ENCODE measurements at regions not wholly inside any gene's neighbourhood (a gene's known extent, or its start where the extent isn't known, plus 50 kb on each side); places are given as distances from the start of the nearest gene placed in this dataset.

- no peak for TF ChIP-seq CTCF (IDR thresholded peaks at IDR 0.05)
- ATAC-seq = no peak
- Mint-ChIP-seq H3K27me3 (ENCODE audit: low read depth in 2 of 2) (no peaks in the 10 kb centered on the region), H3K27ac (no peak overlapping the region), H3K9me3 (peaks cover 0 to 2% of the 10 kb centered on the region in 2 donors), H3K4me1 (no peaks in the 10 kb centered on the region), H3K4me3 (no peak overlapping the region), H3K36me3 (no peaks in the 10 kb centered on the region)
- Histone ChIP-seq H3K4me1 (ENCODE audit: control insufficient read depth, insufficient read depth, low read length) (no peaks in the 10 kb centered on the region), H3K27ac (ENCODE audit: low read length) (no peak overlapping the region), H3K27me3 (ENCODE audit: control insufficient read depth, insufficient read depth, low read length) (no peaks in the 10 kb centered on the region), H3K36me3 (ENCODE audit: control insufficient read depth, insufficient read depth, low read length) (no peaks in the 10 kb centered on the region), H3K4me3 (ENCODE audit: low read length) (no peak overlapping the region), H3K9me3 (ENCODE audit: control insufficient read depth, insufficient read depth, low read length) (no peaks in the 10 kb centered on the region)
- intact Hi-C loops (cut with micrococcal nuclease) = no loop called here
- 77% methylated on average over 2 of the region's 2 CpGs for WGBS (ENCODE audit: insufficient coverage)
- no peak for DNase-seq
Measured at GRCh38 chr5:164187785-164188184, 682.4 kb downstream of the MAT2B start.

- H3K4me1 ChIP-seq (ENCODE audit: control insufficient read depth, insufficient read depth, low read length) = no peaks in the 10 kb centered on the region
- H3K27ac ChIP-seq (ENCODE audit: low read length) = no peak overlapping the region
- ATAC-seq (no peak), DNase-seq (no peak)
- H3K27me3 ChIP-seq (ENCODE audit: control insufficient read depth, insufficient read depth, low read length) = no peaks in the 10 kb centered on the region
- Mint-ChIP-seq H3K27me3 (ENCODE audit: low read depth in 2 of 2) (no peaks in the 10 kb centered on the region), H3K4me1 (no peaks in the 10 kb centered on the region), H3K4me3 (no peak overlapping the region), H3K36me3 (no peaks in the 10 kb centered on the region), H3K9me3 (peaks cover 2 to 3% of the 10 kb centered on the region in 2 donors), H3K27ac (no peak overlapping the region)
- H3K36me3 ChIP-seq (ENCODE audit: control insufficient read depth, insufficient read depth, low read length) = no peaks in the 10 kb centered on the region
- intact Hi-C loops (cut with micrococcal nuclease) = no loop called here
- no peak for TF ChIP-seq CTCF (IDR thresholded peaks at IDR 0.05)
- WGBS (ENCODE audit: insufficient coverage) = 86% methylated on average over 4 of the region's 4 CpGs
- no peak overlapping the region for H3K4me3 ChIP-seq (ENCODE audit: low read length)
- H3K9me3 ChIP-seq (ENCODE audit: control insufficient read depth, insufficient read depth, low read length) = no peaks in the 10 kb centered on the region
Measured at GRCh38 chr5:164188733-164189148, 683.3 kb downstream of the MAT2B start.

- no peaks in the 10 kb centered on the region for H3K36me3 Mint-ChIP-seq
- no peaks in the 10 kb centered on the region for H3K4me1 ChIP-seq (ENCODE audit: control insufficient read depth, insufficient read depth, low read length)
- DNase-seq = no peak
- H3K27ac Mint-ChIP-seq = no peak overlapping the region
- peaks cover 3 to 8% of the 10 kb centered on the region in 2 donors for H3K9me3 Mint-ChIP-seq
- no peaks in the 10 kb centered on the region for H3K27me3 Mint-ChIP-seq (ENCODE audit: low read depth in 2 of 2)
- intact Hi-C loops (cut with micrococcal nuclease) = no loop called here
- no peaks in the 10 kb centered on the region for H3K9me3 ChIP-seq (ENCODE audit: control insufficient read depth, insufficient read depth, low read length)
- H3K4me3 Mint-ChIP-seq = no peak overlapping the region
- no peaks in the 10 kb centered on the region for H3K4me1 Mint-ChIP-seq
- H3K36me3 ChIP-seq (ENCODE audit: control insufficient read depth, insufficient read depth, low read length) = no peaks in the 10 kb centered on the region
- 69% methylated on average over 3 of the region's 3 CpGs for WGBS (ENCODE audit: insufficient coverage)
- no peaks in the 10 kb centered on the region for H3K27me3 ChIP-seq (ENCODE audit: control insufficient read depth, insufficient read depth, low read length)
- H3K27ac ChIP-seq (ENCODE audit: low read length) = no peak overlapping the region
- H3K4me3 ChIP-seq (ENCODE audit: low read length) = no peak overlapping the region
- no peak for TF ChIP-seq CTCF (IDR thresholded peaks at IDR 0.05)
- ATAC-seq = no peak
Measured at GRCh38 chr5:164191240-164191639, 685.8 kb downstream of the MAT2B start.

GRCh38 chr5:164202338-164202737 is 696.9 kb downstream of the MAT2B start:
- Mint-ChIP-seq H3K27me3 (ENCODE audit: low read depth in 2 of 2) (no peaks in the 10 kb centered on the region), H3K4me3 (no peak overlapping the region), H3K36me3 (no peaks in the 10 kb centered on the region), H3K27ac (no peak overlapping the region), H3K9me3 (peaks cover 8 to 9% of the 10 kb centered on the region in 2 donors), H3K4me1 (no peaks in the 10 kb centered on the region)
- no peaks in the 10 kb centered on the region for H3K9me3 ChIP-seq (ENCODE audit: control insufficient read depth, insufficient read depth, low read length)
- intact Hi-C loops (cut with micrococcal nuclease) = no loop called here
- no peak overlapping the region for H3K27ac ChIP-seq (ENCODE audit: low read length)
- TF ChIP-seq CTCF (IDR thresholded peaks at IDR 0.05) = no peak
- H3K27me3 ChIP-seq (ENCODE audit: control insufficient read depth, insufficient read depth, low read length) = no peaks in the 10 kb centered on the region
- ATAC-seq (no peak), DNase-seq (no peak)
- H3K36me3 ChIP-seq (ENCODE audit: control insufficient read depth, insufficient read depth, low read length) = no peaks in the 10 kb centered on the region
- H3K4me1 ChIP-seq (ENCODE audit: control insufficient read depth, insufficient read depth, low read length) = no peaks in the 10 kb centered on the region
- 83% methylated on average over 2 of the region's 2 CpGs for WGBS (ENCODE audit: insufficient coverage)
- no peak overlapping the region for H3K4me3 ChIP-seq (ENCODE audit: low read length)

Data from natural killer cell (primary cell).